Tibial artery (tissue), 4 donors: ENCODE measurements at regions not wholly inside any gene's neighbourhood (a gene's known extent, or its start where the extent isn't known, plus 50 kb on each side); places are given as distances from the start of the nearest gene placed in this dataset.
"Not testable (repeated sequence)": the region's sequence is repeated elsewhere in the genome, so short reads cannot be mapped to it uniquely, and the experiment has no call there.

Source experiments
- DNase-seq, 2 donors: peaks; one replicate each; pipeline ENCODE4 v3.0.0-alpha.2; 2019
- H3K27ac ChIP-seq, 2 donors: fragments of 200-600 bp; sonication (generic) in 1 of 2; 1 replicate in 1 of 2; 2 replicates in 1 of 2; pipeline ENCODE4 v1.5.1; 2018 to 2019; ENCODE audit warnings: mild to moderate bottlenecking in 1 of 2
- H3K27me3 ChIP-seq, 2 donors: fragments of 200-600 bp; sonication (generic) in 1 of 2; one replicate each; pipeline versions ENCODE4 v1.5.1 to v1.6.0; 2016 to 2019
- H3K36me3 ChIP-seq, 3 donors: fragments of 200-600 bp; sonication (generic) in 2 of 3; one replicate each; pipeline ENCODE4 v1.5.1; 2016 to 2019; ENCODE audit warnings: mild to moderate bottlenecking in 2 of 3
- H3K4me1 ChIP-seq, 4 donors: fragments of 200-600 bp; sonication (generic) in 2 of 4; 1 replicate in 3 of 4; 2 replicates in 1 of 4; pipeline ENCODE4 v1.5.1; 2016 to 2019
- H3K4me3 ChIP-seq, 2 donors: fragments of 200-600 bp; sonication (generic) in 1 of 2; 1 replicate in 1 of 2; 2 replicates in 1 of 2; pipeline ENCODE4 v1.5.1; 2018 to 2019; ENCODE audit warnings: mild to moderate bottlenecking in 2 of 2
- H3K9me3 ChIP-seq, 3 donors: fragments of 200-600 bp; sonication (generic) in 1 of 3; one replicate each; pipeline ENCODE4 v1.5.1; 2016 to 2019
- CTCF ChIP-seq, 2 experiments: fragments of 200-600 bp in 1 of 2; fragments of 450-650 bp in 1 of 2; IDR thresholded peaks; one replicate each; pipeline ENCODE4 v1.5.1; 2017 to 2019; ENCODE audit warnings: antibody characterized with exemption in 2 of 2, mild to moderate bottlenecking in 1 of 2, moderate library complexity in 1 of 2
- intact Hi-C: fragments of 100-400 bp; cut with DNase I; formaldehyde crosslinking; loops from one replicate; pipeline ENCODE4 v1.15.0; 2023; ENCODE audit warnings: low total_unique reads

- TF ChIP-seq CTCF (IDR thresholded peaks at IDR 0.05) = no peak
- Histone ChIP-seq H3K27me3 (no peaks in the 10 kb centered on the region), H3K4me1 (no peaks in the 10 kb centered on the region), H3K36me3 (no peaks in the 10 kb centered on the region), H3K9me3 (no peaks in the 10 kb centered on the region), H3K27ac (no peak overlapping the region), H3K4me3 (no peak overlapping the region)
- intact Hi-C loops = no loop called here
- no peak for DNase-seq
Measured at GRCh38 chr7:136424058-136424457, 444.4 kb upstream of the CHRM2 start.

GRCh38 chr7:136419740-136420139 lies 442.6 kb upstream of the MTPN start:
- H3K36me3 ChIP-seq, H3K4me1 ChIP-seq, intact Hi-C loops, H3K9me3 ChIP-seq, H3K27ac ChIP-seq, DNase-seq, H3K4me3 ChIP-seq, H3K27me3 ChIP-seq: not testable (repeated sequence)

GRCh38 chr7:136412952-136413351 lies 435.8 kb upstream of the MTPN start:
- H3K9me3 ChIP-seq = no peaks in the 10 kb centered on the region
- H3K27me3 ChIP-seq = no peaks in the 10 kb centered on the region
- H3K4me3 ChIP-seq = no peak overlapping the region
- TF ChIP-seq CTCF (IDR thresholded peaks at IDR 0.05) = no peak
- H3K36me3 ChIP-seq = no peaks in the 10 kb centered on the region
- no peak overlapping the region for H3K27ac ChIP-seq
- H3K4me1 ChIP-seq = no peaks in the 10 kb centered on the region
- intact Hi-C loops = no loop called here
- no peak for DNase-seq

- no peaks in the 10 kb centered on the region for H3K36me3 ChIP-seq
- H3K4me3 ChIP-seq = no peak overlapping the region
- H3K27ac ChIP-seq = no peak overlapping the region
- no peaks in the 10 kb centered on the region for H3K4me1 ChIP-seq
- intact Hi-C loops = no loop called here
- TF ChIP-seq CTCF (IDR thresholded peaks at IDR 0.05) = peak; percentile 43 to 67
- no peak for DNase-seq
- H3K9me3 ChIP-seq = no peaks in the 10 kb centered on the region
- no peaks in the 10 kb centered on the region for H3K27me3 ChIP-seq
Measured at GRCh38 chr7:136405931-136406777, 429.0 kb upstream of the MTPN start.

- intact Hi-C loops = no loop called here
- no peaks in the 10 kb centered on the region for H3K9me3 ChIP-seq
- TF ChIP-seq CTCF (IDR thresholded peaks at IDR 0.05) = no peak
- DNase-seq = no peak
- no peaks in the 10 kb centered on the region for H3K27me3 ChIP-seq
- no peaks in the 10 kb centered on the region for H3K36me3 ChIP-seq
- no peaks in the 10 kb centered on the region for H3K4me1 ChIP-seq
- H3K27ac ChIP-seq = no peak overlapping the region
- H3K4me3 ChIP-seq = no peak overlapping the region
Measured at GRCh38 chr7:136403591-136403990, 426.4 kb upstream of the MTPN start.

- no peaks in the 10 kb centered on the region for H3K27me3 ChIP-seq
- no peaks in the 10 kb centered on the region for H3K9me3 ChIP-seq
- H3K36me3 ChIP-seq = no peaks in the 10 kb centered on the region
- H3K4me1 ChIP-seq = no peaks in the 10 kb centered on the region
- no peak for DNase-seq
- H3K4me3 ChIP-seq = no peak overlapping the region
- no peak overlapping the region for H3K27ac ChIP-seq
- TF ChIP-seq CTCF (IDR thresholded peaks at IDR 0.05) = no peak
- intact Hi-C loops = no loop called here
Measured at GRCh38 chr7:136400877-136401276, 423.7 kb upstream of the MTPN start.
